Esophagus squamous epithelium (tissue), 5 donors: ENCODE measurements at regions not wholly inside any gene's neighbourhood (a gene's known extent, or its start where the extent isn't known, plus 50 kb on each side); places are given as distances from the start of the nearest gene placed in this dataset.

Experiments used
- DNase-seq: peaks from one replicate; lab custom pipeline; 2025; lab: John Stamatoyannopoulos, UW
- H3K27ac ChIP-seq, 4 donors: fragments of 200-600 bp; sonication (generic); one replicate each; pipeline ENCODE4 v1.5.1; 2016 to 2019; ENCODE audit warnings: mild to moderate bottlenecking in 1 of 4
- H3K27me3 ChIP-seq, 4 donors: fragments of 200-600 bp; sonication (generic); 1 replicate in 3 of 4; 2 replicates in 1 of 4; pipeline versions ENCODE4 v1.5.1 to v1.6.0; 2017 to 2021; ENCODE audit warnings: antibody characterized with exemption in 1 of 4
- H3K36me3 ChIP-seq, 3 donors: fragments of 200-600 bp; sonication (generic); one replicate each; pipeline ENCODE4 v1.5.1; 2016 to 2019
- H3K4me1 ChIP-seq, 3 donors: fragments of 200-600 bp; sonication (generic); one replicate each; pipeline ENCODE4 v1.5.1; 2017 to 2019
- H3K4me3 ChIP-seq, 4 donors: fragments of 200-600 bp; sonication (generic); 1 replicate in 3 of 4; 2 replicates in 1 of 4; pipeline ENCODE4 v1.5.1; 2016 to 2019; ENCODE audit warnings: mild to moderate bottlenecking in 2 of 4, moderate library complexity in 1 of 4
- H3K9me3 ChIP-seq, 3 donors: fragments of 200-600 bp; sonication (generic); one replicate each; pipeline ENCODE4 v1.5.1; 2016 to 2019
- POLR2A ChIP-seq, 4 donors: fragments of 450-650 bp; IDR thresholded peaks; one replicate each; pipeline ENCODE4 v1.6.1; 2017; ENCODE audit warnings: antibody characterized with exemption in 4 of 4, mild to moderate bottlenecking in 4 of 4, moderate library complexity in 3 of 4
- WGBS, 2 donors: methylation state at CpG; one replicate each; pipeline ENCODE4 v1.1.5; 2018; 5-methylcytosine and 5-hydroxymethylcytosine counted together
- intact Hi-C: fragments of 100-400 bp; cut with DNase I; formaldehyde crosslinking; loops from one replicate; pipeline ENCODE4 v1.15.0; 2022
- TF ChIP-seq, protein P1 (sequence below), 6 experiments: fragments of 450-650 bp in 4 of 6; fragments of 200-600 bp in 2 of 6; sonication (generic) in 2 of 6; IDR thresholded peaks; one replicate each; pipeline ENCODE4 v1.5.1; 2016 to 2019; ENCODE audit warnings: antibody characterized with exemption in 6 of 6, mild to moderate bottlenecking in 4 of 6, moderate library complexity in 4 of 6
- donor health status: DM: yes; HTN: yes; CAD: no.

DNA sequence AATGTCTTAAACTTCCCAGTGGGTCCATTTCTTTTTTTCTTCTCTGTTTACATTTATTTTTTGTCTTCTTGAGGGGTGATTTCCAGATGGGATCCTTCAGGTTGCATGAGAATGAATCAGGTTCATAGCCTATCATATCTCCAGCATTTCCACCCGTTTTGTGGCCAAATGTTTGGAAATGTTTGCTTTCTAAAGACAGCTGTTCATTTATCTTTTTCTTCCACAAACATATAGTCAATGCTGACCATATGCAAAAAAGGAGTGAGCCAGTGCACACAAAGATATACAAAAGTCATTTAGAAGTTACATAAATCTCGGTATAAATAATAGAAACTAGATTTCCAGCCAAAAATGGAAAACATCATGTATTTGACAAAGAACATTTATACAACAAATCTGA, 71.6 kb upstream of the STC2 start:
- intact Hi-C loops: no loop called here
- no peaks in the 10 kb centered on the region for H3K27me3 ChIP-seq
- H3K27ac ChIP-seq: no peak overlapping the region
- no peaks in the 10 kb centered on the region for H3K36me3 ChIP-seq
- H3K9me3 ChIP-seq: peaks cover 0 to 3% (median 0%) of the 10 kb centered on the region in 3 donors
- no peaks in the 10 kb centered on the region for H3K4me1 ChIP-seq
- DNase-seq: no peak
- TF ChIP-seq POLR2A (IDR thresholded peaks at IDR 0.05): no peak
- TF ChIP-seq, protein P1, sequence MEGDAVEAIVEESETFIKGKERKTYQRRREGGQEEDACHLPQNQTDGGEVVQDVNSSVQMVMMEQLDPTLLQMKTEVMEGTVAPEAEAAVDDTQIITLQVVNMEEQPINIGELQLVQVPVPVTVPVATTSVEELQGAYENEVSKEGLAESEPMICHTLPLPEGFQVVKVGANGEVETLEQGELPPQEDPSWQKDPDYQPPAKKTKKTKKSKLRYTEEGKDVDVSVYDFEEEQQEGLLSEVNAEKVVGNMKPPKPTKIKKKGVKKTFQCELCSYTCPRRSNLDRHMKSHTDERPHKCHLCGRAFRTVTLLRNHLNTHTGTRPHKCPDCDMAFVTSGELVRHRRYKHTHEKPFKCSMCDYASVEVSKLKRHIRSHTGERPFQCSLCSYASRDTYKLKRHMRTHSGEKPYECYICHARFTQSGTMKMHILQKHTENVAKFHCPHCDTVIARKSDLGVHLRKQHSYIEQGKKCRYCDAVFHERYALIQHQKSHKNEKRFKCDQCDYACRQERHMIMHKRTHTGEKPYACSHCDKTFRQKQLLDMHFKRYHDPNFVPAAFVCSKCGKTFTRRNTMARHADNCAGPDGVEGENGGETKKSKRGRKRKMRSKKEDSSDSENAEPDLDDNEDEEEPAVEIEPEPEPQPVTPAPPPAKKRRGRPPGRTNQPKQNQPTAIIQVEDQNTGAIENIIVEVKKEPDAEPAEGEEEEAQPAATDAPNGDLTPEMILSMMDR (IDR thresholded peaks at IDR 0.05): no peak
- WGBS, 2 donors: 34 to 54% methylated on average over 2 of the region's 2 CpGs
- H3K4me3 ChIP-seq: no peak overlapping the region

DNA sequence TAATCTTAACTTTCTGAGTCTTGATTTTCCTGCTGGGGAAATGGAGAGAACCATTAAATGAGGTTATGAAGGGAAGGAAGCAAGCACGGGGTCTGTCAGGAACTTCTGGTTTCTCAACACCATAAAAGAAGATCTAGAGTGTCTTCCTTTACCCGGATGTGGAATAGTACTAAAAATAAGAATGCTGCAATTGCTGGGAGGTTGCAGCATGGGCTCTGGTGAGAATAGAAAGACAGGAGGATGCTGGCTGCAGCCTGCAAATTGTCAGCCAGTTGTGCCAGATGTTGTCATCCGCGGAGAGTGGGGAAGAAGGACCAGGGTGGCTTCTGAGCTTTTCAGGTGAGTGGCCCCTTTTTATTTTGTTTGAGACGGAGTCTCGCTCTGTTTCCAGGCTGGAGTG, 69.3 kb upstream of the STC2 start:
- 79 to 82% methylated on average over 6 of the region's 6 CpGs for WGBS, 2 donors
- no peaks in the 10 kb centered on the region for H3K4me1 ChIP-seq
- TF ChIP-seq, protein P1 (IDR thresholded peaks at IDR 0.05): no peak
- TF ChIP-seq POLR2A (IDR thresholded peaks at IDR 0.05): no peak
- no peak overlapping the region for H3K27ac ChIP-seq
- peaks cover 0 to 7% (median 3%) of the 10 kb centered on the region in 3 donors for H3K9me3 ChIP-seq
- intact Hi-C loops: no loop called here
- no peaks in the 10 kb centered on the region for H3K36me3 ChIP-seq
- no peaks in the 10 kb centered on the region for H3K27me3 ChIP-seq
- no peak for DNase-seq
- H3K4me3 ChIP-seq: no peak overlapping the region

DNA sequence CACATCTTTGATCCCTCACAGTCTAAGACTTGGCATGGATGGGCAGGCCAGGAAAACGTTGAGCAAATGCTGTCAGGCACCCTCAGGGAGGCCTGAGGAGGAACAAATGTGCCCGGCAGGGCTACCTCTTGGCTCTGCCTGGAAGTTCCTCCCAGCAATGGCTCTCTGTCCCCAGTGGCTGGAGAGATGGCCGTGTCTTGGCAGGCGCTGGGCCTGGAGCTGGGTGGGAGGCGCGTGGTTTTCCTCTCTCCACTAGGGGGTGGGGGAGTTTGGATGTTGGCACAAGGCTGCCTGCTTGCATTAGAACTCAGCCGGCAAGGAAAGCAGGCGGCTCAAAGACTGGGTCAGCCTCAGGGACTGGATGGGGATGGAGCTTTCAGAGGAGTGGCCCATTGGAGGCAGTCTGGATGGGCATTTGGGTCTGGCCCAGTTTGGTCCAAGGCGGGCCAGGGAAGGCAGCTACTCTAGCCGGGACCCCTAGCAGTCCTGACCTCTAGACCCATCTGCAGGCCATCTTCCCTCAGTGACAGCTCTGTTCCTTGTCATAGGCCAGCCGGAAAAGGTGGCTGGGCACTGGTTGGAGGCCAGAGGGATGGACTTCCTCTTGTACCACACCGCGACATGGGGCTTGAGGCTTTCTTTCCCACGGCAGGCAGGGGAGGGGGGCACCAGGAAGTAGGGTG, 68.2 kb upstream of the STC2 start:
- intact Hi-C loops: no loop called here
- no peaks in the 10 kb centered on the region for H3K36me3 ChIP-seq
- no peak overlapping the region for H3K4me3 ChIP-seq
- peaks cover 0 to 2% (median 0%) of the 10 kb centered on the region in 4 donors for H3K27me3 ChIP-seq
- H3K27ac ChIP-seq: no peak overlapping the region
- H3K9me3 ChIP-seq: peaks cover 0 to 12% (median 0%) of the 10 kb centered on the region in 3 donors
- 63 to 80% methylated on average over 5 to 8 of the region's 14 CpGs for WGBS, 2 donors
- no peaks in the 10 kb centered on the region for H3K4me1 ChIP-seq
- TF ChIP-seq, protein P1 (IDR thresholded peaks at IDR 0.05): no peak
- TF ChIP-seq POLR2A (IDR thresholded peaks at IDR 0.05): no peak
- DNase-seq: no peak

DNA sequence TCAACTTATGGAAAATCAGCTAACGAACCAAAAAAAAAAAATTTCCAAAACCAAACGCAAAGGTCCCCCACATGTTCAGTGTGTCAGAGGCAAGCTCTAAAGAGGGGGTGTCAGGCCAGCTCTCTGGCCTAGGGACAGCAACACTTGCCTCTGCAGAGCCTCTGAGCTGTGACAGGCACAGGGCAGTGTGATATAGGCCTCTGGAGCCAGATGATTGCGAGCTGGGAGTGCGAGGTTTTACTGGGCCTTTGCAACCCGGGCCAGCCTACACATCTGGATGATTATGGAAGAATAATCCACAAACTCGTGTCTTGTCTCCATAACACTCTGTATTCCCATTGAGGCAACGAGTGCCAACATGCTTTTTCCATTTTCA, 67.7 kb upstream of the STC2 start:
- intact Hi-C loops: no loop called here
- Histone ChIP-seq H3K27ac (no peak overlapping the region), H3K4me1 (no peaks in the 10 kb centered on the region), H3K9me3 (peaks cover 0 to 12% (median 0%) of the 10 kb centered on the region in 3 donors), H3K36me3 (no peaks in the 10 kb centered on the region), H3K27me3 (peaks cover 0 to 3% (median 0%) of the 10 kb centered on the region in 4 donors), H3K4me3 (no peak overlapping the region)
- WGBS, 2 donors: 30 to 66% methylated on average over 6 to 7 of the region's 7 CpGs
- TF ChIP-seq POLR2A (IDR thresholded peaks at IDR 0.05): no peak
- TF ChIP-seq, protein P1 (IDR thresholded peaks at IDR 0.05): no peak
- no peak for DNase-seq

DNA sequence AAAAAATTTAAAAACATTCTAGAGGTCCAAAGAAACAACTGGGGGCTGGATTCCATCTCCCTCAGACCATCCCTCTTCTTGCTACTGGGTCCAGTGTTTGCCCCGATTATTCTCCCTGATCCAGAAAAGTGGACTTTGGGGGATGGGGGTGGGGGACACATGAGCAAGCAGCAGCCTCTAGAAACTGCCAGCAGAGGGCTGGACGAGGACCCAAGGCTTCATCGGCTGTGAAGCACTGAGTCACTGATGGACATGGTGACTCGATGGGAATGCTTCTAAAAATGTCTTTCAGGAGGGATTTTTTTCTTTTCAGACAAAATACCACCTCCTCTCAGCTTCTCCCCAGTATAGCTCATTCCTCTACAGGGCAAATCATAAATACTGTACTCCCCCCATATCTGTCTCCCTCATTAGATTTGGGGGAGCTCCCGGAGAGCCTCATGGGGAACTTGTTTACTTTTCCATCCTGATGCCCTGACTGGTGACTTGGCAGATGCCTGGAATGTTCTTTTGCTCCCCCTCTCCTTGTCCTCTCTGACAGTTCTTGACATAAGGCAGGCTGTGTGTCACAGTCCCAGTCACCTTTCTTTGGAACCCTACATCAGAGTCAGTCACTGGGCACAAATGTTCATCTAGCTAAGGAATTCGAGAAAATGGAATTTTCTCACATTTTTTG, 67.2 kb upstream of the STC2 start:
- 73 to 74% methylated on average over 6 of the region's 6 CpGs for WGBS, 2 donors
- peaks cover 0 to 3% (median 0%) of the 10 kb centered on the region in 4 donors for H3K27me3 ChIP-seq
- no peak overlapping the region for H3K27ac ChIP-seq
- no peak for DNase-seq
- H3K4me1 ChIP-seq: no peaks in the 10 kb centered on the region
- no peak for TF ChIP-seq POLR2A (IDR thresholded peaks at IDR 0.05)
- H3K36me3 ChIP-seq: no peaks in the 10 kb centered on the region
- no peak overlapping the region for H3K4me3 ChIP-seq
- intact Hi-C loops: no loop called here
- peaks cover 0 to 12% (median 0%) of the 10 kb centered on the region in 3 donors for H3K9me3 ChIP-seq
